Fibroblast of lung (primary cell): ENCODE measurements at regions not wholly inside any gene's neighbourhood (a gene's known extent, or its start where the extent isn't known, plus 50 kb on each side); places are given as distances from the start of the nearest gene placed in this dataset.

ENCODE experiments used
- CTCF ChIP-seq, 2 donors: IDR thresholded peaks in 1 of 2; conservative IDR thresholded peaks in 1 of 2; 1 replicate in 1 of 2; 2 replicates in 1 of 2; pipeline ENCODE4 v1.5.1; 2011 to 2012; ENCODE audit warnings: low read length in 2 of 2, control low read depth in 1 of 2, inconsistent platforms in 1 of 2, low read depth in 1 of 2, mild to moderate bottlenecking in 1 of 2
- EZH2 ChIP-seq: IDR thresholded peaks from 2 replicates; pipeline ENCODE4 v1.5.1; 2012; ENCODE audit warnings: low read length, control low read depth, mild to moderate bottlenecking; ENCODE audit errors: missing control alignments

DNA sequence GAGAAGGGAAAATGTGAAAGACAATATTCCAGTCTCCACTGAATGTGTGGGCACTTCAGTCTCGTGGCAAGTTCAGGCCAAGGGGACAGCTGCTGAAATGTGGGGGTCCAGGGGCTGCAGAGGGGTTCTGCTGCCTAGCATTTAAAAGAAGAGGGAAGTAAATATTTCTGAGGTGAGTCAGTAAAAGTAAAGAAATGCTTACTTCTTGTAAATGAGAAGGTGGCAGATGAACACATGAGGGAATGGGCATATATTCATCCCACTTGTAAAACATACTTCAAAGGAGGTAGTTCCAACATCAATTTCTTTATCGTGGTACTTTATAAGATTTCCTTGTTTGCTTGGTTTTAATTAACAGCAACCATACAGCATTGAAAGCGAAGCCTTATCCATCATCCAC is 63.1 kb upstream of the HIVEP3 start:
- TF ChIP-seq EZH2 = no peak
- TF ChIP-seq CTCF (conservative IDR thresholded peaks at IDR 0.05 in 1 of 2, IDR thresholded peaks at IDR 0.05 in 1 of 2; ENCODE audit: low read depth in 1 of 2, low read length in 2 of 2) = no peak
